SK-N-MC (cell line): ENCODE measurements at regions not wholly inside any gene's neighbourhood (a gene's known extent, or its start where the extent isn't known, plus 50 kb on each side); places are given as distances from the start of the nearest gene placed in this dataset.

Source experiments
- DNase-seq: peaks from one replicate; pipeline ENCODE4 v3.0.0-alpha.2; 2011; ENCODE audit warnings: low read depth, low spot score
- H3K27ac ChIP-seq: fragments of 200-600 bp; sonication (generic); 2 replicates; pipeline ENCODE4 v1.5.1; 2016; ENCODE audit warnings: mixed run types
- H3K36me3 ChIP-seq: fragments of 200-600 bp; sonication (generic); 2 replicates; pipeline ENCODE4 v1.6.1; 2017; ENCODE audit warnings: antibody characterized with exemption, low read length, mixed read lengths; ENCODE audit not compliant: insufficient read depth
- H3K4me3 ChIP-seq: fragments of 200-600 bp; sonication (generic); 2 replicates; pipeline ENCODE4 v1.5.1; 2016
- H3K9ac ChIP-seq: fragments of 200-600 bp; sonication (generic); 2 replicates; pipeline ENCODE4 v1.8.0; 2017; ENCODE audit warnings: mixed run types, mixed read lengths; ENCODE audit not compliant: insufficient read length
- H3K9me3 ChIP-seq: fragments of 200-600 bp; sonication (generic); 2 replicates; pipeline ENCODE4 v1.6.1; 2017; ENCODE audit warnings: low read depth, mild to moderate bottlenecking, antibody characterized with exemption, low read length, moderate library complexity, mixed read lengths
- EZH2 ChIP-seq: fragments of 200-600 bp; sonication (generic); IDR thresholded peaks from one replicate; pipeline ENCODE4 v1.6.1; 2017; ENCODE audit warnings: antibody characterized with exemption
- FOXP2 ChIP-seq: optimal IDR thresholded peaks from 2 replicates; pipeline ENCODE3; 2011; ENCODE audit warnings: mild to moderate bottlenecking, moderate library complexity; ENCODE audit not compliant: insufficient read depth; ENCODE audit errors: extremely low read length, control extremely low read depth
- POLR2AphosphoS5 ChIP-seq: IDR thresholded peaks from 2 replicates; pipeline ENCODE4 v1.6.1; 2012; ENCODE audit warnings: mild to moderate bottlenecking, low read depth, low read length, borderline replicate concordance

GRCh38 chr16:54397190-54397835, 110.7 kb upstream of the IRX3 start:
- no peak overlapping the region for H3K4me3 ChIP-seq
- no peak for DNase-seq
- H3K9ac ChIP-seq = no peak overlapping the region
- H3K36me3 ChIP-seq = no peaks in the 10 kb centered on the region
- no peaks in the 10 kb centered on the region for H3K9me3 ChIP-seq
- TF ChIP-seq FOXP2 (no peak), EZH2 (no peak), POLR2AphosphoS5 (no peak)
- no peak overlapping the region for H3K27ac ChIP-seq

GRCh38 chr16:54389836-54390494, 103.4 kb upstream of the IRX3 start:
- TF ChIP-seq FOXP2 (no peak), EZH2 (no peak), POLR2AphosphoS5 (no peak)
- no peak overlapping the region for H3K9ac ChIP-seq
- no peak for DNase-seq

GRCh38 chr16:54385141-54385540, 98.6 kb upstream of the IRX3 start:
- no peak for TF ChIP-seq FOXP2
- no peak for TF ChIP-seq EZH2
- no peak for TF ChIP-seq POLR2AphosphoS5
- no peak overlapping the region for H3K27ac ChIP-seq
- H3K9ac ChIP-seq = no peak overlapping the region
- H3K9me3 ChIP-seq = no peaks in the 10 kb centered on the region
- H3K4me3 ChIP-seq = no peak overlapping the region
- H3K36me3 ChIP-seq = no peaks in the 10 kb centered on the region
- no peak for DNase-seq

More at GRCh38 chr16:54389836-54390494, 103.4 kb upstream of the IRX3 start:
- Histone ChIP-seq H3K9me3 (no peaks in the 10 kb centered on the region), H3K36me3 (no peaks in the 10 kb centered on the region), H3K4me3 (no peak overlapping the region), H3K27ac (no peak overlapping the region)

GRCh38 chr16:54381601-54382313, 95.2 kb upstream of the IRX3 start:
- DNase-seq = no peak
- TF ChIP-seq FOXP2 = no peak
- no peak for TF ChIP-seq POLR2AphosphoS5
- TF ChIP-seq EZH2 = no peak
- H3K9ac ChIP-seq = no peak overlapping the region
- no peak overlapping the region for H3K27ac ChIP-seq
- no peaks in the 10 kb centered on the region for H3K36me3 ChIP-seq
- H3K9me3 ChIP-seq = no peaks in the 10 kb centered on the region
- H3K4me3 ChIP-seq = no peak overlapping the region

DNA sequence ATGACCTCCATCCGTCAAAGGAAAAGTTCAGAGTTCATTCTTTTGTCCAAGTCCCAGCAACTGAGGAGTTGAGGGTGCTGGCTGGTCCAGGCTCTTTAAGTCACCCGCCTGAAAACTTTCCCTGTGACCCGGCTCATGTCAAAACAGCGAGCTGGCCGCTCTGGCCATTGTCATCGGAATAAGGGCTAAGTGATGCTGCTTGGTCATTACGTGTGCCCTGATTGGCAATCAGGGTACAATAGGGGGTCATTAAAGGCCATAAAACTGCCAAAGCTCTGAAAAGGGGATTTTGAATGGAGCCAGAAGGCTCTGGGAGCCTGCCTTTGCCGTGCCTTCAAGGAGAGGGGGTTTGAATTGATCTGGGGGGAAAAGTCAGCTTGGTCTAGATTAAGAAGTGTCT, 88.5 kb upstream of the IRX3 start:
- Histone ChIP-seq H3K27ac (no peak overlapping the region), H3K4me3 (no peak overlapping the region), H3K9me3 (no peaks in the 10 kb centered on the region), H3K36me3 (no peaks in the 10 kb centered on the region), H3K9ac (no peak overlapping the region)
- TF ChIP-seq FOXP2 = no peak
- TF ChIP-seq EZH2 = no peak
- no peak for TF ChIP-seq POLR2AphosphoS5
- DNase-seq = no peak

- no peak overlapping the region for H3K27ac ChIP-seq
- H3K9me3 ChIP-seq = no peaks in the 10 kb centered on the region
- no peak overlapping the region for H3K4me3 ChIP-seq
- no peak for DNase-seq
- TF ChIP-seq POLR2AphosphoS5 (no peak), FOXP2 (no peak), EZH2 (no peak)
- no peaks in the 10 kb centered on the region for H3K36me3 ChIP-seq
- H3K9ac ChIP-seq = no peak overlapping the region
Observed at GRCh38 chr16:54373534-54374520, 87.2 kb upstream of the IRX3 start.

- no peak for TF ChIP-seq POLR2AphosphoS5
- no peak for TF ChIP-seq EZH2
- TF ChIP-seq FOXP2 = no peak
- Histone ChIP-seq H3K36me3 (no peaks in the 10 kb centered on the region), H3K4me3 (no peak overlapping the region), H3K9ac (no peak overlapping the region), H3K9me3 (no peaks in the 10 kb centered on the region), H3K27ac (no peak overlapping the region)
- no peak for DNase-seq
Observed at GRCh38 chr16:54370278-54371040, 83.9 kb upstream of the IRX3 start.
